ENCODE measurements at regions not wholly inside any gene's neighbourhood (a gene's known extent, or its start where the extent isn't known, plus 50 kb on each side); places are given as distances from the start of the nearest gene placed in this dataset.

- Histone ChIP-seq H3K4me3 (no peak overlapping the region), H3K4me1 (peaks cover 9% of the 10 kb centered on the region), H3K27me3 (ENCODE audit: low read depth) (peaks cover 74% of the 10 kb centered on the region), H3K27ac (replicated peaks) (no peak overlapping the region), H3K9me3 (replicated peaks) (no peaks in the 10 kb centered on the region), H3K36me3 (no peaks in the 10 kb centered on the region)
- TF ChIP-seq, protein P1, sequence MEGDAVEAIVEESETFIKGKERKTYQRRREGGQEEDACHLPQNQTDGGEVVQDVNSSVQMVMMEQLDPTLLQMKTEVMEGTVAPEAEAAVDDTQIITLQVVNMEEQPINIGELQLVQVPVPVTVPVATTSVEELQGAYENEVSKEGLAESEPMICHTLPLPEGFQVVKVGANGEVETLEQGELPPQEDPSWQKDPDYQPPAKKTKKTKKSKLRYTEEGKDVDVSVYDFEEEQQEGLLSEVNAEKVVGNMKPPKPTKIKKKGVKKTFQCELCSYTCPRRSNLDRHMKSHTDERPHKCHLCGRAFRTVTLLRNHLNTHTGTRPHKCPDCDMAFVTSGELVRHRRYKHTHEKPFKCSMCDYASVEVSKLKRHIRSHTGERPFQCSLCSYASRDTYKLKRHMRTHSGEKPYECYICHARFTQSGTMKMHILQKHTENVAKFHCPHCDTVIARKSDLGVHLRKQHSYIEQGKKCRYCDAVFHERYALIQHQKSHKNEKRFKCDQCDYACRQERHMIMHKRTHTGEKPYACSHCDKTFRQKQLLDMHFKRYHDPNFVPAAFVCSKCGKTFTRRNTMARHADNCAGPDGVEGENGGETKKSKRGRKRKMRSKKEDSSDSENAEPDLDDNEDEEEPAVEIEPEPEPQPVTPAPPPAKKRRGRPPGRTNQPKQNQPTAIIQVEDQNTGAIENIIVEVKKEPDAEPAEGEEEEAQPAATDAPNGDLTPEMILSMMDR (IDR thresholded peaks at IDR 0.05; ENCODE audit: borderline replicate concordance): no peak
- intact Hi-C loops (cut with micrococcal nuclease): no loop called here
- DNase-seq: no peak
These were observed 110.3 kb downstream of the LSM3 start for GRCh38 chr3:14288833-14289451.

- peak overlapping the region; percentile 48 for H3K27ac ChIP-seq (replicated peaks)
- intact Hi-C loops (cut with micrococcal nuclease): no loop called here
- no peaks in the 10 kb centered on the region for H3K36me3 ChIP-seq
- peaks cover 9% of the 10 kb centered on the region for H3K4me1 ChIP-seq
- no peaks in the 10 kb centered on the region for H3K9me3 ChIP-seq (replicated peaks)
- no peak for DNase-seq
- H3K4me3 ChIP-seq: no peak overlapping the region
- peaks cover 70% of the 10 kb centered on the region for H3K27me3 ChIP-seq (ENCODE audit: low read depth)
- TF ChIP-seq, protein P1 (IDR thresholded peaks at IDR 0.05; ENCODE audit: borderline replicate concordance): no peak
These were observed 111.2 kb downstream of the LSM3 start for GRCh38 chr3:14289590-14290461.

- Histone ChIP-seq H3K36me3 (no peaks in the 10 kb centered on the region), H3K4me3 (no peak overlapping the region), H3K9me3 (replicated peaks) (no peaks in the 10 kb centered on the region), H3K4me1 (peaks cover 9% of the 10 kb centered on the region), H3K27ac (replicated peaks) (no peak overlapping the region), H3K27me3 (ENCODE audit: low read depth) (peaks cover 70% of the 10 kb centered on the region)
- TF ChIP-seq, protein P1 (IDR thresholded peaks at IDR 0.05; ENCODE audit: borderline replicate concordance): no peak
- no peak for DNase-seq
- intact Hi-C loops (cut with micrococcal nuclease): no loop called here
These were observed 111.6 kb upstream of the SLC6A6 start for GRCh38 chr3:14290631-14291385.

DNA sequence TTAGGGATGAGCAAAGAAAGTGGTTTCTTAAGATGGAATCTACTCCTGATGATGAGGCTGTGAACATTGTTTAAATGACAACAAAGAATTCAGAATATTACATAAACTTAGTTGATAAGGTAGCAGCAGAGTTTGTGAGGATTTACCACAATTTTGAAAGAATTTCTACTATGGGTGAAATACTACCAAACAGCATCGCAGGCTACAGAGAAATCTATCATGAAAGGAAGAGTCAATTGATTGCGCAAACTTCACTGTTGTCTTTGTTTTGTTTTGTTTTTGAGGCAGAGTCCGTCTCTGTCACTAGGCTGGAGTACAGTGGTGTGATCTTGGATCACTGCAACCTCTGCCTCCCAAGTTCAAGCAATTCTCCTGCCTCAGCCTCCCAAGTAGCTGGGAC is 107.4 kb upstream of the SLC6A6 start:
- TF ChIP-seq, protein P1 (IDR thresholded peaks at IDR 0.05; ENCODE audit: borderline replicate concordance): no peak
- Histone ChIP-seq H3K36me3 (no peaks in the 10 kb centered on the region), H3K27me3 (ENCODE audit: low read depth) (peaks cover 83% of the 10 kb centered on the region), H3K4me3 (no peak overlapping the region), H3K9me3 (replicated peaks) (no peaks in the 10 kb centered on the region), H3K27ac (replicated peaks) (no peak overlapping the region), H3K4me1 (peaks cover 10% of the 10 kb centered on the region)
- intact Hi-C loops (cut with micrococcal nuclease): no loop called here
- no peak for DNase-seq

- intact Hi-C loops (cut with micrococcal nuclease): no loop called here
- DNase-seq: no peak
- Histone ChIP-seq H3K4me3 (no peak overlapping the region), H3K9me3 (replicated peaks) (no peaks in the 10 kb centered on the region), H3K27me3 (ENCODE audit: low read depth) (peaks cover 87% of the 10 kb centered on the region), H3K36me3 (no peaks in the 10 kb centered on the region), H3K27ac (replicated peaks) (no peak overlapping the region), H3K4me1 (peaks cover 10% of the 10 kb centered on the region)
- TF ChIP-seq, protein P1 (IDR thresholded peaks at IDR 0.05; ENCODE audit: borderline replicate concordance): no peak
These were observed 106.6 kb upstream of the SLC6A6 start for GRCh38 chr3:14295801-14296200.
